Pancreas (tissue), 10 donors: ENCODE measurements at regions not wholly inside any gene's neighbourhood (a gene's known extent, or its start where the extent isn't known, plus 50 kb on each side); places are given as distances from the start of the nearest gene placed in this dataset.
"Not testable (repeated sequence)": the region's sequence is repeated elsewhere in the genome, so short reads cannot be mapped to it uniquely, and the experiment has no call there.

Experiments
- ATAC-seq, 4 donors: fragments of 200-7000 bp; cut with Tn5 transposase; one replicate each; pipeline versions ENCODE4 v1.8.0 to v1.9.1; 2020; ENCODE audit warnings: mild to moderate bottlenecking in 4 of 4, moderate library complexity in 4 of 4
- DNase-seq, 6 donors: peaks; one replicate each; pipeline ENCODE4 v3.0.0-alpha.2; 2020
- FAIRE-seq: peaks from 2 replicates; lab custom pipeline; 2012; peaks lifted over from hg19 to GRCh38; lab: Jason Lieb, UNC
- H3K27ac ChIP-seq, 4 donors: fragments of 200-600 bp; sonication (generic); 1 replicate in 3 of 4; 2 replicates in 1 of 4; pipeline versions ENCODE4 v1.5.0 to v1.8.0; 2020
- H3K27me3 ChIP-seq, 4 donors: fragments of 200-600 bp; one replicate each; pipeline ENCODE4 v1.8.0; 2021
- H3K36me3 ChIP-seq, 3 donors: fragments of 200-600 bp; sonication (generic) in 1 of 3; one replicate each; pipeline versions ENCODE4 v1.5.0 to v1.8.0; 2020 to 2021
- H3K4me1 ChIP-seq, 3 donors: fragments of 200-600 bp; one replicate each; pipeline ENCODE4 v1.8.0; 2021
- H3K4me3 ChIP-seq, 4 donors: fragments of 200-600 bp; sonication (generic) in 2 of 4; one replicate each; pipeline versions ENCODE4 v1.5.0 to v1.8.0; 2020 to 2021
- H3K9me3 ChIP-seq, 4 donors: fragments of 200-600 bp; one replicate each; pipeline ENCODE4 v1.8.0; 2021
- CTCF ChIP-seq, 4 donors: fragments of 200-600 bp; sonication (generic) in 3 of 4; IDR thresholded peaks; one replicate each; pipeline versions ENCODE4 v1.5.0 to v1.8.0; 2021; ENCODE audit warnings: antibody characterized with exemption in 4 of 4
- WGBS, 2 donors: extraction: QIAGEN DNeasy Blood & Tissue Kit; methylation state at CpG; one replicate each; pipeline ENCODE4 v1.1.7; 2013; 5-methylcytosine and 5-hydroxymethylcytosine counted together
- intact Hi-C, 3 donors: fragments of 100-400 bp; cut with DNase I; formaldehyde crosslinking; loops; one replicate each; pipeline versions ENCODE4 v1.11.1 to v1.14.2; 2022
- donor health status: healthy with polysubstance abuse.
- donor health status: DM: no; HTN: no; CAD: no; lungs with moderate emphysema.
- donor health status: DM: no; HTN: no; CAD: no.
- donor health status: control.
- donor health status: control.
- donor health status: Bipolar disorder and iron deficiency.
- donor health status: DM: yes; HTN: yes; CAD: no.
- donor health status: DM: no; HTN: no; CAD: no.
- donor health status: DM: no; HTN: no; CAD: no.
- donor health status: DM: yes; HTN: yes; CAD: no.

- WGBS, 2 donors = 78 to 79% methylated on average over 3 of the region's 3 CpGs
- intact Hi-C loops = no loop called here
These were observed 306.8 kb downstream of the XPNPEP1 start for GRCh38 chr10:109616359-109616980.

GRCh38 chr10:109595356-109595755 is 328.0 kb downstream of the XPNPEP1 start:
- intact Hi-C loops, H3K27me3 ChIP-seq, H3K4me3 ChIP-seq, DNase-seq, FAIRE-seq, H3K36me3 ChIP-seq, ATAC-seq, H3K27ac ChIP-seq, H3K4me1 ChIP-seq, H3K9me3 ChIP-seq: not testable (repeated sequence)
- 86 to 91% methylated on average over 1 of the region's 1 CpG for WGBS, 2 donors

More at GRCh38 chr10:109616359-109616980, 306.8 kb downstream of the XPNPEP1 start:
- Histone ChIP-seq H3K27me3 (no peaks in the 10 kb centered on the region), H3K4me3 (no peak overlapping the region), H3K4me1 (peaks cover 0 to 9% (median 4%) of the 10 kb centered on the region in 3 donors), H3K9me3 (no peaks in the 10 kb centered on the region), H3K27ac (no peak overlapping the region), H3K36me3 (no peaks in the 10 kb centered on the region)
- FAIRE-seq (no peak), ATAC-seq (no peak), DNase-seq (no peak)
- no peak for TF ChIP-seq CTCF (IDR thresholded peaks at IDR 0.05)

GRCh38 chr10:109593682-109594081 is 329.6 kb downstream of the XPNPEP1 start:
- no peak for FAIRE-seq
- ATAC-seq = no peak

GRCh38 chr10:109592391-109592790 is 330.9 kb downstream of the XPNPEP1 start:
- Histone ChIP-seq H3K27ac (no peak overlapping the region), H3K36me3 (no peaks in the 10 kb centered on the region), H3K4me1 (no peaks in the 10 kb centered on the region), H3K4me3 (no peak overlapping the region), H3K9me3 (no peaks in the 10 kb centered on the region), H3K27me3 (no peaks in the 10 kb centered on the region)
- no peak for TF ChIP-seq CTCF (IDR thresholded peaks at IDR 0.05)
- intact Hi-C loops = no loop called here
- no peak for DNase-seq
- WGBS, 2 donors = 85 to 86% methylated on average over 3 of the region's 3 CpGs
- FAIRE-seq = no peak
- ATAC-seq = no peak

More at GRCh38 chr10:109593682-109594081, 329.6 kb downstream of the XPNPEP1 start:
- intact Hi-C loops = no loop called here
- 78 to 82% methylated on average over 4 of the region's 4 CpGs for WGBS, 2 donors
- no peak for DNase-seq
- H3K4me1 ChIP-seq = no peaks in the 10 kb centered on the region
- H3K9me3 ChIP-seq = no peaks in the 10 kb centered on the region
- H3K27me3 ChIP-seq = no peaks in the 10 kb centered on the region
- no peaks in the 10 kb centered on the region for H3K36me3 ChIP-seq
- TF ChIP-seq CTCF (IDR thresholded peaks at IDR 0.05) = no peak
- H3K4me3 ChIP-seq = no peak overlapping the region
- no peak overlapping the region for H3K27ac ChIP-seq

- no peaks in the 10 kb centered on the region for H3K9me3 ChIP-seq
- DNase-seq = no peak
- ATAC-seq = no peak
- no peak overlapping the region for H3K4me3 ChIP-seq
- 71 to 76% methylated on average over 2 of the region's 2 CpGs for WGBS, 2 donors
- H3K4me1 ChIP-seq = no peaks in the 10 kb centered on the region
- FAIRE-seq = no peak
- no peak overlapping the region for H3K27ac ChIP-seq
- TF ChIP-seq CTCF (IDR thresholded peaks at IDR 0.05) = no peak
- intact Hi-C loops = no loop called here
- H3K36me3 ChIP-seq = no peaks in the 10 kb centered on the region
- no peaks in the 10 kb centered on the region for H3K27me3 ChIP-seq
These were observed 331.7 kb downstream of the XPNPEP1 start for GRCh38 chr10:109591601-109592000.
